ENCODE measurements at regions not wholly inside any gene's neighbourhood (a gene's known extent, or its start where the extent isn't known, plus 50 kb on each side); places are given as distances from the start of the nearest gene placed in this dataset.

DNA sequence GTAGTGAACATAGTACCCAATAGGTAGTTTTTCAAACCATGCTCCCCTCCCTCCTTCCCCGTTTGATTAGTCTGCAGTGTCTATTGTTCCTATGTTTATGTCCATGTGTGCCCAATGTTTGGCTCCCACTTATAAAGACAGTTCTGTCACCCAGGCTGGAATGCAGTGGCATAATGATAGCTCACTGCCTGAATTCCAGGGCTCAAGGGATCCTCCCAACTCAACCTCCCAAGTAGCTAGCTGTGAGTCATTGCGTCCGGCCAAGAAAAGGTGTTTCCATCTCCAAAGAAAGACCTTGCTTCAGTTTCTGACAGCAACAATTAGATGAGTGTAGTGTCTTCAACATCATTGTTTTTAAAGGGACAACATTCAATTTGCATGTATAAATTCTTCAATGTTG is 131.1 kb upstream of the CEP162 start:
- H3K9me3 Mint-ChIP-seq (ENCODE audit: low read depth), result no peaks in the 10 kb centered on the region
- H3K27ac Mint-ChIP-seq, result no peak overlapping the region
- no peaks in the 10 kb centered on the region for H3K27me3 Mint-ChIP-seq
- H3K4me3 Mint-ChIP-seq, result no peak overlapping the region
- H3K36me3 Mint-ChIP-seq, result no peaks in the 10 kb centered on the region
- no peaks in the 10 kb centered on the region for H3K4me1 Mint-ChIP-seq (ENCODE audit: low read depth)

DNA sequence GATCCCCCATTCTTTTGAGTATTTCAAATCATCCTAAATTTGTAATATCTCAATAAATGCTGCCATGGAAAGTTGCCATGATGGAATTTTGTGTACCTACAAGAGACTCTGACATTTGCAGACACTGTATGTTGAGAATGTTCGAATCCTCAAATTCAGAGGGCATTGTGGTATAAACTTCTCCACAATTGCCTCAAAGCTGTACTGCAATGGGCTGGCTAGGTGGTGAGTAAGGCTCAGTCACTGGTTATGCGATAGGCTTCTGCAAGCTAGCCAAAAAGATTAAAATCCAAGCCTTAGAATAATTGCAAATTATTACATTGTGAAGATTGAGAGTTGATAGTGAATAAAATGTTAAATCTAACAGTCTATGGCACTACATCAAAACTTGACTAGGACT is 130.2 kb upstream of the CEP162 start:
- Mint-ChIP-seq H3K4me3 (no peak overlapping the region), H3K9me3 (ENCODE audit: low read depth) (no peaks in the 10 kb centered on the region), H3K27ac (no peak overlapping the region), H3K36me3 (no peaks in the 10 kb centered on the region), H3K4me1 (ENCODE audit: low read depth) (no peaks in the 10 kb centered on the region), H3K27me3 (peaks cover 2% of the 10 kb centered on the region)

DNA sequence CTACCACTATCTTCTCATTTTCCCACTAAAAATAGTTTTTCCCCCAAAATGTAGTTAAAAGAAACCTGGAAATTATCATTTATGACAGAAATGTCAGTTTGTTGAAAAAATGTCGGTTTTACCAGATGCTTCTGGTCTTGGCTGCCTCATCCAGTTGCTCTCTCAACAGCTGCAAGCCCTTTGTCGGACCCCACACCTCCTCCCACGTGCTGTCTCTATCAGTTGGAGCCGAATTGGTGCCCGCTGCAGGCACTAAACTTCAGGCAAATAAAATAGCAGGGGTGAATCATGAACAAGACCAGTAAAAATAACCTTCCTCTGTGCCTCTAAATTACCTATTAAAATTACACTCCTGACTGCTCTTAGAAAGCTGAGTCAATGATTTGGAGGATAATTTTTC is 129.5 kb upstream of the CEP162 start:
- Mint-ChIP-seq H3K27ac (no peak overlapping the region), H3K36me3 (no peaks in the 10 kb centered on the region), H3K9me3 (ENCODE audit: low read depth) (no peaks in the 10 kb centered on the region), H3K4me3 (no peak overlapping the region), H3K27me3 (peaks cover 2% of the 10 kb centered on the region), H3K4me1 (ENCODE audit: low read depth) (no peaks in the 10 kb centered on the region)

DNA sequence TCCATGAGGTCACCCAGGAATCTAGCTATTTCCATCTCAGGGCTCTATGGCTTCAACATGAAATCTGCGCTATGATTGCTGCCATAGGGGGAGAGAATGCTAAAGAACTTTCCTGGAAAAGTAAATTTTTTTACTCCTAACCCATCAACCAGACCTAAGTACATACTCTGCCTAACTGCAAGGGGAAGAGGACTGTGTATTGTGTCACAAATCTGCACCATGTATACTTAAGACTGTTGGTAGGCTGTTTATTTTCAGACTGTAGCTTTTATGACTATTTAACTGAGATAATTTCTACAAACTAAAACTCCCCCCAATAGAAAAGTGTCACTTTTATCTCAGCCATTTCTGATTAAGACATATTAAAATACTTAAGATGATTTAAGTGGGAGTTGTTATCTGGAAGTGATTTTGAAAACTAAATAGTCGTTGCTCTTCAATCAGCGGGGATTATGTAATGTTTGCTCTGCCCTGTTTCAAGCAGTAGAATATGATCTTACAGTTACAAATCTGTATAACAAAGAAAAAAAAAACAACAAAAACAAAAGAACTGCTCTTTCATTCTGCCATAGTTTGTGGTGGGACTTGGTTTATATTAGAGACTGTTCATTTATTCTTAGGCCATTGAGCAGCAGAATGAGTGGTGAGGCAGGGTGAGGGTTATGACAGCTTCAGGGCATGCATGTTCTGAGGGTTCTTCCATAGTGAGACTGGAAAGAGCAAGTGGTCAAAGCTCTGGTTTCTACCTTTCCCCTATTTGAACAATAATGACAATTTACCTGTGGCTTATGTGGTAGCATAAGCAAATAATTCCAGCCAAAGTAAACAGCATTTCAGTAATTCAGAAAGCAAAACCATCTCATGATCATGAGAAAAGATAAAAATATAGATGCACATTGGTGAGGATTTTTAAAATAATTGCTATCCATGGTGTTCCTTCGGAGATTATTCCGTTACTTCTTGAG is 126.3 kb upstream of the CEP162 start:
- no peaks in the 10 kb centered on the region for H3K9me3 Mint-ChIP-seq (ENCODE audit: low read depth)
- H3K27ac Mint-ChIP-seq, result no peak overlapping the region
- no peaks in the 10 kb centered on the region for H3K36me3 Mint-ChIP-seq
- no peaks in the 10 kb centered on the region for H3K4me1 Mint-ChIP-seq (ENCODE audit: low read depth)
- peaks cover 2% of the 10 kb centered on the region for H3K27me3 Mint-ChIP-seq
- H3K4me3 Mint-ChIP-seq, result no peak overlapping the region

DNA sequence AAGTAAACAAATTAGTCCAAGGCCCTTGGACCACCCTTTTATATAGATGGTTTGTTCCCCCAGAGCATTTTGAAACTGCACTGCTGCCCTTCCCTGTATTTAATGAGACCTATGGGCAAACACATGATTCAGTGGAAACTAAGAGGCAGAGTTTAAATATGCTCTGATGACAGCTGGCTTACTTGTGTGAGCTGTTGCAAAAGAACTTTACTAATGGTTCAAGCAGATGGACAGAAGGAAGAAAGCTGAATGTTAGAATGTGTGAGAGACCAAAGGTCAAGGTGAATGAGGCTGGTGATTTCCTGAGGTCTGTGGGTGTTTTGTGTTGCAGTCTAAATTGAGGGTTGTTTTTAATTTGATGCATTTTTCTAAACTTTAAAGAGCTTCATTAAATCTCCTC is 123.0 kb upstream of the CEP162 start:
- Mint-ChIP-seq H3K27ac (no peak overlapping the region), H3K36me3 (no peaks in the 10 kb centered on the region), H3K4me1 (ENCODE audit: low read depth) (no peaks in the 10 kb centered on the region), H3K9me3 (ENCODE audit: low read depth) (no peaks in the 10 kb centered on the region), H3K27me3 (peaks cover 2% of the 10 kb centered on the region), H3K4me3 (no peak overlapping the region)

DNA sequence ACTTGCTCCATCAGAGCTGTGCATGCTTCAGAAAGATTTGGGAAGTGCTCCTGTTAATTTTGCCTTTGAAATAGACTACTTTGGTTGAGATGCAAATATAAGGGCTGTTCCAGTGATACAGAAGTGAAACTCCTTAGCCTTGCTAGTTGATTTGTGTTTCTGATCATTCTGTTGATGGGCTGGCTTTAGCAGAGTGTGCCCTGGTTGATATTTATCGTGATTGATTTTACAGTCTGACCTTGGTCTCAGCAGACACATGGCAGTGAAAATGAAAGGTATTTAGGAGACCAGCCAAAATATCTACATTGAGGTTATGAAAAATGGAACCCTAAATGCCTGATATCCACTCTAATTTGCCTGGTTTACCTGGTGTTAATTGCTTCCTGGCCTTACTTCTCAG is 122.1 kb upstream of the CEP162 start:
- no peaks in the 10 kb centered on the region for H3K4me1 Mint-ChIP-seq (ENCODE audit: low read depth)
- no peak overlapping the region for H3K4me3 Mint-ChIP-seq
- H3K27ac Mint-ChIP-seq, result no peak overlapping the region

DNA sequence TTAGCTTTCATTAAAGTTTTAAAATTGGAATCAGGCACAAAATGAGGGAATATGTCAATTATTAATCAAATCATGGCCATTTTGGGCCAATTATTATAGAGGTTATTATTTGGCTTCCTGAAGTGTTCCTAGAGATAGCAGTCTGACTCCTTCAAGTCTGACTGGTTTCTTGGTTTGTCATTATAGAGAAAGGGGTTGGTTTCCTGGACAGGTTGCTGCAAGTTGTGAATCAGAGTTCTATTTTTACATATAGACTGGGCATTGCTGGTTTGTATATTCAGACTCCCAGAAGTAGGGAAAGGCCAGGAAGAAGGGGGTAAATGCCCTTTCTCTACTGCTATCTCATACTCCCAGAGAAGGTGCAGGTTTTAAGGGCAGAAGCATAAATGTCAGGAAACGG is 121.4 kb upstream of the CEP162 start:
- no peak overlapping the region for H3K4me3 Mint-ChIP-seq
- H3K27ac Mint-ChIP-seq, result no peak overlapping the region
- no peaks in the 10 kb centered on the region for H3K9me3 Mint-ChIP-seq (ENCODE audit: low read depth)
- H3K27me3 Mint-ChIP-seq, result peaks cover 4% of the 10 kb centered on the region
- no peaks in the 10 kb centered on the region for H3K4me1 Mint-ChIP-seq (ENCODE audit: low read depth)
- no peaks in the 10 kb centered on the region for H3K36me3 Mint-ChIP-seq

More for the DNA sequence above, 122.1 kb upstream of the CEP162 start:
- Mint-ChIP-seq H3K9me3 (ENCODE audit: low read depth) (no peaks in the 10 kb centered on the region), H3K27me3 (peaks cover 2% of the 10 kb centered on the region), H3K36me3 (no peaks in the 10 kb centered on the region)

DNA sequence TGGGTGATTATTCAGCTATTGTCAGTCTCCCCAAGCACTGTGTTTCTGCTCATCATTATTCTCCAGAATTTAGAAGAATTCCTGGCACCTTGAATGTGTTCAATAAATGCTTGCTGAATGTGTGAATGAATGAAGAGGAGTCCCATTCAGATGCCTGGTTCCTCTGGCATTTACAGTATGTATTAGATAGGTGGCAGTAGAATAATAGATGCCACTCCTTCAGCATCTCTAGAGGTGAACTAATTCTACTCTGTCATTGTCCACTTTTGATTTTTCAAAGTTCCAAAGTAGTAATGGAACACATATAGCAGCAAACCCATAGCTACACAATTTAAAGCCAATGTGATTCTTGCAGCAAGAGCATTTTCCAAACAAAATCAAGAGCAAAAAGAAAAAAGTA is 118.9 kb upstream of the CEP162 start:
- H3K27ac Mint-ChIP-seq, result no peak overlapping the region
- no peak overlapping the region for H3K4me3 Mint-ChIP-seq
- H3K36me3 Mint-ChIP-seq, result no peaks in the 10 kb centered on the region
- peaks cover 3% of the 10 kb centered on the region for H3K27me3 Mint-ChIP-seq
- H3K4me1 Mint-ChIP-seq (ENCODE audit: low read depth), result no peaks in the 10 kb centered on the region
- no peaks in the 10 kb centered on the region for H3K9me3 Mint-ChIP-seq (ENCODE audit: low read depth)

DNA sequence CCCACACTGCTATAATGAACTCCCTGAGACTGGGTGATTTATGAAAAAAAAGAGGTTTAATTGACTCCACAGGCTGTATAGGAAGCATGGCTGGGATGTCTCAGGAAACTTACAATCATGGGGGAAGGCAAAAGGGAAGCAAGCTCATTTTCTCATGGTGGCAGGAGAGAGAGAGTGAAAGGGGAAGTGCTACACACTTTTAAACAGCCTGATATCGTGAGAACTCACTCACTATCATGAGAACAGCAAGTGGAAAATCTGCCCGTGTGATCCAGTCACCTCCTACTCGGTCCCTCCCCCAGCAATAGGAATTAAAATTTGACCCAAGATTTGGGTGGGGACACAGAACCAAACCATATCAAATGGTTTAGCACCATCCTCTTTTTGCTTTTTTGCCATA is 116.6 kb upstream of the CEP162 start:
- peaks cover 7% of the 10 kb centered on the region for H3K27me3 Mint-ChIP-seq
- no peaks in the 10 kb centered on the region for H3K36me3 Mint-ChIP-seq
- H3K9me3 Mint-ChIP-seq (ENCODE audit: low read depth), result peaks cover under 1% of the 10 kb centered on the region
- no peaks in the 10 kb centered on the region for H3K4me1 Mint-ChIP-seq (ENCODE audit: low read depth)
- no peak overlapping the region for H3K4me3 Mint-ChIP-seq
- no peak overlapping the region for H3K27ac Mint-ChIP-seq

DNA sequence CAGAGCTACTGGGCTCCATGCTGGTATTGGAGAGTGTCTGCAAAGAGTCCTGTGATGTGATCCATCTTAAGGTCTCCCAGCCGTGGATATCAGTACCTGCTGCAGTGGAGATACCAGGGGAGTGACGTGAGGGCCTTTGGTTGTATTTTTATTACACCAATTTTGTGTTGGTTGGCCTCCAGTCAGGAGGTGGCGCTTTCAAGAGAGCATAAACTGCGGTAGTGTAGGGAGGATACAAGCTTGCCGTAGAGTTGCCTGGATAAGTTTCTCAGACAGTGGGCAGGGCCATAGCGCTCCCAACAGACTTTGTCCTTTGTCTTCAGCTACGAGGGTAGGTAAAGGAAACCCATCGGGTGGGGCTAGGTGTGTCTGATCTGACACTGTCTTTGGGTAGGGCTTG is 113.0 kb upstream of the CEP162 start:
- no peaks in the 10 kb centered on the region for H3K4me1 Mint-ChIP-seq (ENCODE audit: low read depth)
- no peaks in the 10 kb centered on the region for H3K36me3 Mint-ChIP-seq
- peaks cover 7% of the 10 kb centered on the region for H3K27me3 Mint-ChIP-seq
- peaks cover 20% of the 10 kb centered on the region for H3K9me3 Mint-ChIP-seq (ENCODE audit: low read depth)
- no peak overlapping the region for H3K4me3 Mint-ChIP-seq
- no peak overlapping the region for H3K27ac Mint-ChIP-seq

DNA sequence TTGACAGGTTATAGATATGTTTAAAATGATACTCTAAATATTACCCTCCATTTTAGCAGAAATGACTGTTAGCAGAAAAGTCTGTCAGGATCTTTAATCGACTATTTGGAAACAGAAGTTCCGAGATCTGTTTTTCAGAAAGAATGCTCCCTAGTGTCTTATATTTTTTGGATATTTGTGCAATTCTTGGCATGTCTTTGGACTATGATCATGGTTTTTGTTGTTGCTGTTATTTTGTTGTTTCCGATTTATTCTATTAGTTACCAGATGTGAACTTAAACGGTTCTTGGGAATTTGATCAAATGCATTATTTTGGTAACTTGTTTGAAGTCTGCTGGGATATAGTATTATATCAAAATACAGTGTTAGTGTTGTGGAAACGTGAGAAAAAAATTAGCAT is 106.4 kb upstream of the CEP162 start:
- no peak overlapping the region for H3K4me3 Mint-ChIP-seq
- no peaks in the 10 kb centered on the region for H3K36me3 Mint-ChIP-seq
- H3K9me3 Mint-ChIP-seq (ENCODE audit: low read depth), result peaks cover 21% of the 10 kb centered on the region
- H3K27ac Mint-ChIP-seq, result no peak overlapping the region
- H3K4me1 Mint-ChIP-seq (ENCODE audit: low read depth), result no peaks in the 10 kb centered on the region
- no peaks in the 10 kb centered on the region for H3K27me3 Mint-ChIP-seq

DNA sequence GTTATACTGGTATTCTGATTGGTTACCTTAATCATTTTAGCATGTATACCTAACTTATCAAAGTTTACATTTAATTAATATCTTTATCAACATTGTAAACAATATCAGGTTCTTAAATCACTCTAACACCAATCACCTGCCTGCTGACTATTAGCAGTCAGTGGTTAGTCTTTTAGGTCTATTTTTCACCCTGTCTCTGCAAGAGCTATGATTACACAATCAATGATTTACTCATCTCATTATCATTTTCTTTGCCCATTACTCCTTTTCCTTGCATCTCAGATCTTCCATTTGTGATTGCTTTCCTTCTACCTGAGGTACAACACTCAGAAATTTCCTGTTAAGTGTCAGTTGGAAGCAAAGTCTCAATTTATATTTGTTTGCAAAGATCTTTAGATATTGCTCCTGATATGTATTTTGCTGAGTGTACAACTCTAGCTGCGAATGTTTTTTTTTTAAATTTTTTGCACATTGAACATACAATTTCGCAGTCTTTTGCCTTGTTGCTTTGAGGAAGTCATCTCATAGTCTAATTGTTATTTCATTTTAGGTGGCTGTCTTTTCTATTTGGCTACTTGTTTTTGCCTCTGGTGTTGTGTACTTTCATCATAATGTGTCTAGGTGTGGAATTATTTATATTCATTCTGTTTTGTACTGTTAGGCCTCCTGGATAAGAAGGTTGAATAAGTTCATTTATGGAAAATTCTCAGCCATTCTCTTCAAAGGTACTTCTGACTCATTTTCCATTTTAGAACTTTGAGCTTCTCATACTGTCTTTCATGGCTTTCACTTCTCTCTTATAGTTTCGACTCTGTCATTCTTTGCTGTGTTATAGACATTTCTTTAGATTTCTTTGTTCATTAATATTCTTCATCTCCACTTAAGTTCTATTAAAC is 104.9 kb upstream of the CEP162 start:
- Mint-ChIP-seq H3K36me3 (no peaks in the 10 kb centered on the region), H3K4me3 (no peak overlapping the region), H3K27ac (no peak overlapping the region), H3K27me3 (no peaks in the 10 kb centered on the region), H3K9me3 (ENCODE audit: low read depth) (peaks cover 14% of the 10 kb centered on the region), H3K4me1 (ENCODE audit: low read depth) (no peaks in the 10 kb centered on the region)

DNA sequence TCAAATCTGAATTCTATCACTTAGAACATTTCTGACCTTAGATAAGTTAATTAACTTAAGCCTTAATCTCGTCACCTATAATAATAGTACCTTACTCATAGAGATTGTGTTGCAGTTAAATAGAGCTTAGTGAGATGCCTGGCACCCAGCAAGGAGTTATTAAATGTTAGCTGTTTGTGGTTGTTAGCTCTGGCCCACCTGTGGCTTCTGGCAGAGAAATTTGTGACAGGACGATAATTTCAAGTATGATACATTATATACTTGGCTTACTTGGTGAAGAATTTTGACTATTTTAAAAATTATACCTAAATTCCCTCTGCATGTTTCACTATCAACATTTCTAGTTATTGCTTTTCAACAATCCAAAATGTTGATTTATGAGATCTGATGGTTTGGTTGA is 102.9 kb upstream of the CEP162 start:
- H3K9me3 Mint-ChIP-seq (ENCODE audit: low read depth), result peaks cover 2% of the 10 kb centered on the region
- no peaks in the 10 kb centered on the region for H3K4me1 Mint-ChIP-seq (ENCODE audit: low read depth)
- no peak overlapping the region for H3K27ac Mint-ChIP-seq
- H3K27me3 Mint-ChIP-seq, result no peaks in the 10 kb centered on the region
- H3K4me3 Mint-ChIP-seq, result no peak overlapping the region
- H3K36me3 Mint-ChIP-seq, result no peaks in the 10 kb centered on the region

DNA sequence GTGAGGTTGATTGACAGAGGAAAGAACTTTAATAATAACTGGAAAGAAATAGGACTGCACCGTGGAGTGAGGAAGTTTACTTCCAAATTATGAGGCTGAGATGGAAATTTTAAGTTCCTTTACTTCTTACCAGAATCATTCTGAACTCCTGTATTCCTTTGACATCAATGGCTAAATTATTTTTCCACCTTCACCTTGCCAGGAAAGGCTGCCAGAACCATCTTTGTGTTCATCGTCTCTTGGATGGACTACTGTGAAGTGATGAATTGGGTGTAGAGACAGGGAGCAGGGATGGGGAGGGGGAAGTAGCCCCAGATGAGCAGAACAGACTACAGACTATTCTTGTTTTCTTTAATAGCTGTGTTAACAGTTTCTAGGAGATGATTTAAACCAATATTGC is 102.1 kb upstream of the CEP162 start:
- Mint-ChIP-seq H3K9me3 (ENCODE audit: low read depth) (no peaks in the 10 kb centered on the region), H3K27me3 (no peaks in the 10 kb centered on the region), H3K4me3 (no peak overlapping the region), H3K27ac (no peak overlapping the region), H3K36me3 (no peaks in the 10 kb centered on the region), H3K4me1 (ENCODE audit: low read depth) (no peaks in the 10 kb centered on the region)

DNA sequence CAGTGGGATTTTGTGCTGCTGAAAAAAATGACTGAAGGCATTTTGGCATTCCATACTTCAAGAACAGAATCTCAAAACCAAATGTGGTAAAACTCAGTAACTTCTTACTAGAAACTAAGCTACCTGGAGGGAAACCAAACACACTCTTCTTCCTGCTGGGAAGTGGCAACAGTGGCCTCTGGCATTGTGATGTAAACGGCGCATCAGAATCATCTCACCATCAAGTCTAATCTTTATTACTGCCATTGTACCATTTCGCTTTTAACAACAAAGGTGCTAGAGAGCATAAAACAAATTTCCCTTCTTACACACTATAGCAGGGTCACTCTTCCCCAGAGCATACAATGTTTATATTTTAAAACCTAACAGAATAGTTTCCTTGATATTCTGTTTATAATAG is 101.6 kb upstream of the CEP162 start:
- H3K27ac Mint-ChIP-seq, result no peak overlapping the region
- no peaks in the 10 kb centered on the region for H3K9me3 Mint-ChIP-seq (ENCODE audit: low read depth)
- H3K36me3 Mint-ChIP-seq, result no peaks in the 10 kb centered on the region
- no peaks in the 10 kb centered on the region for H3K27me3 Mint-ChIP-seq
- H3K4me3 Mint-ChIP-seq, result no peak overlapping the region
- no peaks in the 10 kb centered on the region for H3K4me1 Mint-ChIP-seq (ENCODE audit: low read depth)
